GM21786 (cell line): ENCODE measurements at regions not wholly inside any gene's neighbourhood (a gene's known extent, or its start where the extent isn't known, plus 50 kb on each side); places are given as distances from the start of the nearest gene placed in this dataset.
"Not testable (repeated sequence)": the region's sequence is repeated elsewhere in the genome, so short reads cannot be mapped to it uniquely, and the experiment has no call there.

Experiments
- ATAC-seq: cut with Tn5 transposase; IDR thresholded peaks from one replicate; pipeline ENCODE4 v1.9.1; 2021; ENCODE audit not compliant: unreplicated experiment

GRCh38 chrX:44785652-44786051, 58.2 kb upstream of the DUSP21 start:
- ATAC-seq, result no peak

GRCh38 chrX:44784241-44784640, 59.6 kb upstream of the DUSP21 start:
- no peak for ATAC-seq

GRCh38 chrX:44778254-44778653, 65.6 kb upstream of the DUSP21 start:
- ATAC-seq, result no peak

- no peak for ATAC-seq
Observed at GRCh38 chrX:44775726-44776125, 68.1 kb upstream of the DUSP21 start.

GRCh38 chrX:44774066-44774465, 69.8 kb upstream of the DUSP21 start:
- ATAC-seq, result not testable (repeated sequence)

- no peak for ATAC-seq
Observed at GRCh38 chrX:44770121-44770520, 73.7 kb upstream of the DUSP21 start.

- ATAC-seq, result no peak
Observed at GRCh38 chrX:44767308-44767707, 76.5 kb upstream of the DUSP21 start.

DNA sequence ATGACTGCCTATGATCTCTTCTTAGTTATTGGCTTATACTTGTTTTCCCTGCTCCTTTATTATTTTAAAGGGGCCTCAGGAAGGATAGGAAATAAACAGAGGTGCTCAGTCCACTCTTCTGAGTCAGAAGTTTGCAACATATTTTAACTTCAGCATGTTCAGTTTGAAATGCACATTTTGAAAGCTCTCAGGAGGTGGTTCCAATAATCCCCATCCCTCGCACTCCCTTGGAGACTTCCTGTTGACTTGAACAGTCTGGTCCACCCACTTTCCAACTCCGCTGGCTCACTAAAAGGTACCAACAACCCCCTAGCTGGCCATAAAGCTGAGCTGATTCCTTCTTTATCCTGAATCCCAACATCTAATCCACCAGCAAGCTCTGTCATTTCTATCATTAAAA, 78.3 kb upstream of the DUSP21 start:
- ATAC-seq, result no peak

GRCh38 chrX:44747969-44748368, 95.9 kb upstream of the DUSP21 start:
- ATAC-seq, result no peak

GRCh38 chrX:44747317-44747716, 96.5 kb upstream of the DUSP21 start:
- no peak for ATAC-seq

- no peak for ATAC-seq
Observed at GRCh38 chrX:44744799-44745198, 99.0 kb upstream of the DUSP21 start.

DNA sequence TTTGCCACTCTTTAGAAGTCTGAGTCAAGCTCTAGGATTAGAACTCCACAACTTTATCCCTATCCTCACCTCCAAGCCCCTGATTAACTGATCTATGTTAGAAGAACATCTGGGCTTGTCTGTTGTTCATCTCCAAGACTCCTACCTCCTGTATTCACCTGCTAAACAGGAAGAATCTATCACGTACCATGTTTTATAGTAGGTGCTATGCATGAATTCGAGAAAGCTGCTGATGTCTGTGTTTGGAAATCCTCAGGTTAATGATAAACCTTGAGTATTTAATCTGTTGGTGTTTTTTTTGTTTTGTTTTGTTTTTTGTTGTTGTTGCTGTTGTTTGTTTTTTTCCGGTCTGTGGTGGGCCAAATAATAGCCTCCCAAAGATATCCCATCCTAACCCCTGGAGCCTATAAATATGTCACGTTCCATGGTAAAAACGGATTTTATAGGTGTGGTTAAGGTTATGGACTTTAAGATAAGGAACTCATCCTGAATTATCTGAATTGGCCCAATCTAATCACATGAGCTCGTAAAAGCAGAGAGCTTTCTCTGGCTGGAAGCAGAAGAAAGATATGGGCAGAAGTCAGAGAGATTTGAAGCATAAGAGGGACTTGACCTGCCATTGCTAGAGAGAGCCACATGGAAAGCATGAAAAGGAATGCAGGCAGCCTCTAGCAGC, 101.2 kb upstream of the DUSP21 start:
- no peak for ATAC-seq

DNA sequence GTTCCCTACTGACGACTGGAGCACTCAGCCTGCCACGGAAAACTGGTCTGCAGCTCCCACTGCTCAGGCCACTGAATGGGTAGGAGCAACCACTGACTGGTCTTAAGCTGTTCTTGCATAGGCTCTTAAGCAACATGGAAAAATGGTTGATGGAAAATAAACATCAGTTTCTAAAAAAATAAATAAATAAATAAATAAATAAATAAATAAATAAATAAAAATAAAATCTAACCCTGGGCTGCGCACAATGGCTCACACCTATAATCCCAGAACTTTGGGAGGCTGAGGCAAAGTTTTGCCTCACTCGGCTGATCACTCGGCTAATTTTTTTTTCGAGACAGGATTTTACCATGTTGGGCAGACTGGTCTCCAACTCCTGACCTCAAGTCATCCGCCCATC, 102.0 kb upstream of the DUSP21 start:
- ATAC-seq, result not testable (repeated sequence)

- ATAC-seq, result not testable (repeated sequence)
Observed at GRCh38 chrX:44741458-44741857, 102.4 kb upstream of the DUSP21 start.

- no peak for ATAC-seq
Observed at GRCh38 chrX:44735498-44735897, 108.3 kb upstream of the DUSP21 start.

DNA sequence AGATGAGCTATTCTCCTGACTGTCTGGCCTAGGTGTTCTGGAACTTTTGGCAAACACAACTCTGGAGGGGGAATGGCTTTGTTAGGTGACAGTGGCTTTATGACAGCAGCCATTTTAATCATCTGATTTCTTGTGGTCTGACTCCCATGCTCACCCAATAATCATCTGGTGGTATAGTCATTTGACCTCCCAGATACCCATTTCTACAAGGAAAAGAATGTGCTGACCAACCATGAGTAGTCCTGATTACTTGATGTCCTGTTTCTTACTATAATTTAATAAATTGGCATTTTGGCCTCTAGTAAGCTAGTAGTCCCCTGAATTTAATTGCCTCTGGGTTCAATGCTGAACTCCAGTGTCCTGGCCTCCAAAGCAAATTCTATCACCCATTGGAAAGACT, 109.9 kb upstream of the DUSP21 start:
- no peak for ATAC-seq

DNA sequence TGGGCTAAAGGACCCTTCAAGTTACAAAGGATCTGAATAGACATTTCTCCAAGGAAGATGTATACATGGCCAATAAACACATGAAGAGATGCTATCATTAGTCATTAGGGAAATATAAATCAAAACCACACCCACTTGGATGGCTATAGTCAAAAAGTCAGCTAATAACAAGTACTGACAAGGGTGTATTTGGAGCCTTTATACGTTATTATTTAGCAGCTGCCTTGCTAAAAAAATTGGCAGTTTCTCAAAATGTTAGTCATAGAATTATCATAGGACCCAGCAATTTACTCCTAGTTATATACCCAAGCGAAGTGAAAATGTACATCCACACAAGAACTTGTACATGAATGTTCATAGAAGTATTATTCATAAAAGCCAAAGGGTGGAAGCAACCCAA, 112.7 kb upstream of the DUSP21 start:
- no peak for ATAC-seq

DNA sequence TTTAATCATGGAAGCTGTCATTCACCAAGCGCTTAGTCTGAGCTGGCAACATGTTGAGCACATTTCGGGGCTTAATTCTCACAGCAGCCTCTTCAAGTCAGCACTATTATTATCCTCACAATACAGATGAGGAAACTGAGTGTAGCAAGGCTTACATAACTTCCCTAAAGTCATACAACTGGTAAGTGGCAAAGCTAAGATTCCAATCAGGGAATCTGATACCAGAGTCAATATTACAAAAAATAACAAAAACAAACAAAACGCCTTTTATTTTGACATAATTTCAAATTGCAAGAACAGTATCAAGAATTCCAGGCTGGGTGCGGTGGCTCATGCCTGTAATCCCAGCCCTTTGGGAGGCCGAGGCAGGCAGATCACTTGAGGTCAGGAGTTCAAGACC, 120.4 kb upstream of the DUSP21 start:
- no peak for ATAC-seq

DNA sequence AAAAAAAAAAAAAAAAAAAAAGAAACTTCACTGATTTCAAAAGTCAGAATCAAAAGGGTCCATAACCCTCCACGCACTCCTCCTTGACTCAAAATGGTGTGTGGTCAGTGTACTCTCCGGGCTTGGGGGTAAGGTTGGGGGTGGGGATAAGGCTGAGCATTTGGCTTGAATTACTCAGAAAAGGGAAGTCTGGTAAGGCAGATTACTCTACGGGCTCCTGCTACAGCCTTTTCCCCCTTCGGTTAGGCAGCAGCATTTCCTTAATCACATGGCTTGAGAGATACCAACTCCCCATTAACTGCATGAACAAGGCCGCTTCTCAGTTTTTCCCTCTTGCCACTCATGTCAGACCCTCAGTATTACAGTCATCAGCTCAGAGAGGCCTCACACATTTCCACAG, 135.4 kb upstream of the DUSP21 start:
- ATAC-seq, result no peak

- ATAC-seq, result no peak
Observed at GRCh38 chrX:44705817-44706551, 137.8 kb upstream of the DUSP21 start.

DNA sequence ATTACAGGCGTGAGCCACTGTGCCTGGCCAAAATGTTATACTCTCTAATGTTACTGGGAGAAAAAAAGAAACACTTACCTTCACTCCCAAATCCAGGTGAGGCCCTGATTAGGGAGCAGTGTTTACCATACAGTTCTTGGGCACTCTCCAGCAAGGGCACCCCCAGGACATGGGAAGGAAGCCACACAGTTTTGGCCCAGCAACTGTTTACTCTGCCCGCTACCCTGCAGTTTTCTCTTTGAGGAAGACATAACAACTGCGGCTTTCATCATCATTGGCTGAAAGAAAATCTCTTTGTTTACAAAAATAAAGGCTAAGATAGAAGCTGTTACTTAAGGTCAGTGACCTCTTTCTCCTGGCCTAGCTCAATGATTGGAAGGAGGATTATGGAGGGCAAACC, 145.5 kb upstream of the DUSP21 start:
- no peak for ATAC-seq

- ATAC-seq, result no peak
Observed at GRCh38 chrX:44693255-44693654, 150.6 kb upstream of the DUSP21 start.

DNA sequence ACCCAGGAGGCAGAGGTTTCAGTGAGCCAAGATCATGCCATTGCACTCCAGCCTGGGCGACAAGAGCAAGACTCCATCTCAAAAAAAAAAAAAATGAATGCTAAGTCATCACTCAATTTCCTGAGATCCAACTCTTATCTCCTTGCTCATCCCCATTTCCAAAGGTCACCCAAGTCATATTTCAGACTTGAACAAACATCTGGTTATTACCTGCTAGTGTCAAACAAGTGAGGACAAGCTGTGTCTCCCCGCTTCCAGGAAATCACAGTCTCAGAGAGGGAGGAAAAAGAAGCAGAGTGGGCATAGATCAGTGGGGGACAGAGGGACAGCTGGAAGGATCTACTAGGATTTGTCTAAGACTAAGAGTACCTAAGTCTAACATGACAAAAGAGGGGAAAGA, 147.5 kb upstream of the FUNDC1 start:
- ATAC-seq, result no peak
